Spleen (tissue), 7 donors: ENCODE measurements at regions not wholly inside any gene's neighbourhood (a gene's known extent, or its start where the extent isn't known, plus 50 kb on each side); places are given as distances from the start of the nearest gene placed in this dataset.

Source experiments
- POLR2A ChIP-seq, 3 donors: fragments of 450-650 bp; IDR thresholded peaks; one replicate each; pipeline ENCODE4 v1.5.1; 2017; ENCODE audit warnings: antibody characterized with exemption in 3 of 3, mild to moderate bottlenecking in 1 of 3
- POLR2AphosphoS5 ChIP-seq, 3 donors: sonication (generic); formaldehyde crosslinking; IDR thresholded peaks; one replicate each; pipeline ENCODE4 v1.5.1; 2017; ENCODE audit warnings: antibody characterized with exemption in 3 of 3
- TF ChIP-seq, protein P1 (sequence below), 11 experiments: fragments of 200-600 bp in 7 of 11; fragments of 450-650 bp in 4 of 11; sonication (generic) in 4 of 11; IDR thresholded peaks in 8 of 11; conservative IDR thresholded peaks in 3 of 11; 1 replicate in 7 of 11; 2 replicates in 4 of 11; pipeline versions ENCODE4 v1.4.0 to v1.8.0; 2016 to 2021; ENCODE audit warnings: antibody characterized with exemption in 11 of 11, inconsistent platforms in 4 of 11, mild to moderate bottlenecking in 1 of 11
- donor health status: DM: no; HTN: no; CAD: no; lungs with moderate emphysema.
- donor health status: DM: no; HTN: no; CAD: no.
- donor health status: DM: no; HTN: no; CAD: no.

DNA sequence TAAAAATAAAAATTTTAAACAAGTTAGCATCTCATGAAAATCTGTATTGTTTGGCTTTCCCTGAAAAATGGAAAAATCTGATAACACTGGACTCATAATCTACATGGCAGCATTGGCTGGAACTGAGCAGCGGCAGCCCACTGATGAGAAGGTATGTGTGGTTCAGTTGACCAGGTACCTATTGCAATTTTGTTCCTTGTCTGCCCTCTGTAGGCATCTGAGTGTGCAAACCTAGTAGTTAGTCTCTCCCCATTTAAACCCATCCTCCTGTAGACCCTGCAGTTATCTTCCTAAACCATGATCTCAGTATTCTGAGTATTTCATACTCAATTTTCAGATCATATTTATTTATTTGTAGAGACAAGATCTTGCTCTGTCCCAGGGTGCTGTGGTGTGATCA lies 59.4 kb upstream of the SERBP1 start:
- TF ChIP-seq, protein P1, sequence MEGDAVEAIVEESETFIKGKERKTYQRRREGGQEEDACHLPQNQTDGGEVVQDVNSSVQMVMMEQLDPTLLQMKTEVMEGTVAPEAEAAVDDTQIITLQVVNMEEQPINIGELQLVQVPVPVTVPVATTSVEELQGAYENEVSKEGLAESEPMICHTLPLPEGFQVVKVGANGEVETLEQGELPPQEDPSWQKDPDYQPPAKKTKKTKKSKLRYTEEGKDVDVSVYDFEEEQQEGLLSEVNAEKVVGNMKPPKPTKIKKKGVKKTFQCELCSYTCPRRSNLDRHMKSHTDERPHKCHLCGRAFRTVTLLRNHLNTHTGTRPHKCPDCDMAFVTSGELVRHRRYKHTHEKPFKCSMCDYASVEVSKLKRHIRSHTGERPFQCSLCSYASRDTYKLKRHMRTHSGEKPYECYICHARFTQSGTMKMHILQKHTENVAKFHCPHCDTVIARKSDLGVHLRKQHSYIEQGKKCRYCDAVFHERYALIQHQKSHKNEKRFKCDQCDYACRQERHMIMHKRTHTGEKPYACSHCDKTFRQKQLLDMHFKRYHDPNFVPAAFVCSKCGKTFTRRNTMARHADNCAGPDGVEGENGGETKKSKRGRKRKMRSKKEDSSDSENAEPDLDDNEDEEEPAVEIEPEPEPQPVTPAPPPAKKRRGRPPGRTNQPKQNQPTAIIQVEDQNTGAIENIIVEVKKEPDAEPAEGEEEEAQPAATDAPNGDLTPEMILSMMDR (IDR thresholded peaks at IDR 0.05 in 8 of 11, conservative IDR thresholded peaks at IDR 0.05 in 3 of 11): peak in 1 of 11 experiments; percentile 37
- no peak for TF ChIP-seq POLR2AphosphoS5 (IDR thresholded peaks at IDR 0.05)
- TF ChIP-seq POLR2A (IDR thresholded peaks at IDR 0.05): no peak
